ENCODE measurements at regions not wholly inside any gene's neighbourhood (a gene's known extent, or its start where the extent isn't known, plus 50 kb on each side); places are given as distances from the start of the nearest gene placed in this dataset.

GRCh38 chr7:8973601-8974000 is 540.2 kb downstream of the NXPH1 start:
- WGBS (ENCODE audit: insufficient coverage), result no CpG with 5 or more reads among the region's 3 CpGs
- H3K4me3 Mint-ChIP-seq, result no peak overlapping the region

GRCh38 chr7:8975681-8976080 is 542.3 kb downstream of the NXPH1 start:
- Histone ChIP-seq H3K4me1 (ENCODE audit: control insufficient read depth in 1 of 2, insufficient read depth in 2 of 2, low read length in 2 of 2) (no peaks in the 10 kb centered on the region), H3K4me3 (replicated peaks in 1 of 3; ENCODE audit: low read depth in 2 of 3, low read length in 3 of 3) (no peak overlapping the region), H3K4me2 (replicated peaks; ENCODE audit: extremely low read depth, low read length, poor library complexity, severe bottlenecking) (no peak overlapping the region), H2AFZ (ENCODE audit: insufficient read depth, low read depth, low read length, poor library complexity, severe bottlenecking) (no peak overlapping the region), H3K79me2 (ENCODE audit: insufficient read depth, low read length) (no peaks in the 10 kb centered on the region), H3K9me3 (replicated peaks in 1 of 2; ENCODE audit: control insufficient read depth in 1 of 2, insufficient read depth in 1 of 2, low read length in 2 of 2) (peaks cover 0 to 3% of the 10 kb centered on the region in 2 donors), H3K9ac (ENCODE audit: insufficient read depth, low read length, poor library complexity, severe bottlenecking) (no peak overlapping the region), H3K27ac (ENCODE audit: low read depth in 1 of 2, low read length in 2 of 2) (no peak overlapping the region), H4K20me1 (ENCODE audit: insufficient read depth, low read length) (no peaks in the 10 kb centered on the region), H3K27me3 (ENCODE audit: control insufficient read depth in 2 of 2, insufficient read depth in 2 of 2, low read length in 2 of 2) (no peaks in the 10 kb centered on the region), H3K36me3 (replicated peaks in 1 of 2; ENCODE audit: control insufficient read depth in 1 of 2, insufficient read depth in 2 of 2, low read length in 2 of 2) (no peaks in the 10 kb centered on the region)
- peaks cover 2 to 9% (median 2%) of the 10 kb centered on the region in 7 donors for H3K9me3 Mint-ChIP-seq
- no peak overlapping the region for H3K27ac Mint-ChIP-seq
- intact Hi-C loops (cut with micrococcal nuclease), result no loop called here
- H3K4me1 Mint-ChIP-seq, result no peaks in the 10 kb centered on the region
- no peaks in the 10 kb centered on the region for H3K27me3 Mint-ChIP-seq (ENCODE audit: low read depth in 3 of 3)
- H3K4me3 Mint-ChIP-seq, result no peak overlapping the region
- TF ChIP-seq CTCF (IDR thresholded peaks at IDR 0.05), result no peak
- no peaks in the 10 kb centered on the region for H3K36me3 Mint-ChIP-seq
- no peak for DNase-seq

More at GRCh38 chr7:8973601-8974000, 540.2 kb downstream of the NXPH1 start:
- intact Hi-C loops (cut with micrococcal nuclease), result no loop called here
- Histone ChIP-seq H2AFZ (ENCODE audit: insufficient read depth, low read depth, low read length, poor library complexity, severe bottlenecking) (no peak overlapping the region), H3K4me2 (replicated peaks; ENCODE audit: extremely low read depth, low read length, poor library complexity, severe bottlenecking) (no peak overlapping the region), H4K20me1 (ENCODE audit: insufficient read depth, low read length) (no peaks in the 10 kb centered on the region), H3K9me3 (replicated peaks in 1 of 2; ENCODE audit: control insufficient read depth in 1 of 2, insufficient read depth in 1 of 2, low read length in 2 of 2) (peaks cover 0 to 3% of the 10 kb centered on the region in 2 donors), H3K9ac (ENCODE audit: insufficient read depth, low read length, poor library complexity, severe bottlenecking) (no peak overlapping the region), H3K4me1 (ENCODE audit: control insufficient read depth in 1 of 2, insufficient read depth in 2 of 2, low read length in 2 of 2) (no peaks in the 10 kb centered on the region), H3K27ac (ENCODE audit: low read depth in 1 of 2, low read length in 2 of 2) (no peak overlapping the region), H3K27me3 (ENCODE audit: control insufficient read depth in 2 of 2, insufficient read depth in 2 of 2, low read length in 2 of 2) (no peaks in the 10 kb centered on the region), H3K79me2 (ENCODE audit: insufficient read depth, low read length) (no peaks in the 10 kb centered on the region), H3K36me3 (replicated peaks in 1 of 2; ENCODE audit: control insufficient read depth in 1 of 2, insufficient read depth in 2 of 2, low read length in 2 of 2) (no peaks in the 10 kb centered on the region), H3K4me3 (replicated peaks in 1 of 3; ENCODE audit: low read depth in 2 of 3, low read length in 3 of 3) (no peak overlapping the region)
- H3K4me1 Mint-ChIP-seq, result no peaks in the 10 kb centered on the region
- no peak for TF ChIP-seq CTCF (IDR thresholded peaks at IDR 0.05)
- H3K27ac Mint-ChIP-seq, result no peak overlapping the region
- H3K9me3 Mint-ChIP-seq, result peaks cover 0 to 9% (median 2%) of the 10 kb centered on the region in 7 donors
- no peaks in the 10 kb centered on the region for H3K27me3 Mint-ChIP-seq (ENCODE audit: low read depth in 3 of 3)
- H3K36me3 Mint-ChIP-seq, result no peaks in the 10 kb centered on the region
- DNase-seq, result no peak
